Endothelial cell of umbilical vein (primary cell): ENCODE measurements at regions not wholly inside any gene's neighbourhood (a gene's known extent, or its start where the extent isn't known, plus 50 kb on each side); places are given as distances from the start of the nearest gene placed in this dataset.

ENCODE experiments used
- BruUV-seq: library from RNA; stranded (reverse); fragments of 400-500 nt; replicated peaks from 2 replicates; lab custom pipeline; 2021; lab: Mats Ljungman, UMichigan
- CTCF ChIA-PET: fragments of 300-600, 350-600 bp; sonication (Branson Sonifier 250); formaldehyde crosslinking; loops from one replicate; lab custom pipeline; 2021; ENCODE audit warnings: antibody characterized with exemption, inconsistent platforms; lab: Charles Lee
- POLR2A ChIA-PET: fragments of 300-600, 350-600 bp; sonication (Branson Sonifier 250); formaldehyde crosslinking; loops from one replicate; lab custom pipeline; 2021; ENCODE audit warnings: antibody characterized with exemption, inconsistent platforms; lab: Charles Lee
- DNase-seq: peaks from one replicate; pipeline ENCODE4 v3.0.0-alpha.2; 2011; ENCODE audit warnings: low read depth, low spot score
- FAIRE-seq: peaks from 2 replicates; lab custom pipeline; 2011; peaks lifted over from hg19 to GRCh38; lab: Jason Lieb, UNC
- H2AFZ ChIP-seq: 2 replicates; pipeline ENCODE4 v1.6.0; 2012; ENCODE audit warnings: low read depth, low read length, control low read depth, inconsistent platforms
- H3K27ac ChIP-seq: 2 replicates; pipeline ENCODE4 v1.5.1; 2011; ENCODE audit warnings: low read depth, mild to moderate bottlenecking, control low read depth, low read length, moderate library complexity; ENCODE audit not compliant: insufficient read depth
- H3K27me3 ChIP-seq, 2 experiments: 2 replicates each; pipeline versions ENCODE4 v1.6.0 to v1.6.1; 2011; ENCODE audit warnings: low read length in 2 of 2, mixed read lengths in 1 of 2; ENCODE audit not compliant: control insufficient read depth in 2 of 2, insufficient read depth in 2 of 2
- H3K36me3 ChIP-seq, 2 experiments: 2 replicates in 1 of 2; 3 replicates in 1 of 2; pipeline ENCODE4 v1.5.1; 2011; ENCODE audit warnings: low read length in 2 of 2, mild to moderate bottlenecking in 1 of 2, moderate library complexity in 1 of 2; ENCODE audit not compliant: control insufficient read depth in 2 of 2, insufficient read depth in 2 of 2; ENCODE audit errors: extremely low read depth in 1 of 2
- H3K4me1 ChIP-seq: 3 replicates; pipeline ENCODE4 v1.5.1; 2011; ENCODE audit warnings: mild to moderate bottlenecking, low read length; ENCODE audit not compliant: control insufficient read depth, insufficient read depth; ENCODE audit errors: extremely low read depth
- H3K4me2 ChIP-seq: 2 replicates; pipeline ENCODE4 v1.6.1; 2011; ENCODE audit warnings: low read length, control low read depth, mixed read lengths; ENCODE audit not compliant: insufficient read depth
- H3K4me3 ChIP-seq, 3 experiments: fragments of 200-600 bp in 1 of 3; sonication (generic), shearing (Covaris generic) in 1 of 3; replicated peaks in 1 of 3; 2 replicates each; pipeline ENCODE4 v1.5.1; 2011 to 2016; ENCODE audit warnings: control low read depth in 3 of 3, low read length in 3 of 3, mild to moderate bottlenecking in 2 of 3, inconsistent platforms in 1 of 3, low read depth in 1 of 3, moderate library complexity in 1 of 3; ENCODE audit not compliant: insufficient read depth in 1 of 3
- H3K79me2 ChIP-seq: 2 replicates; pipeline ENCODE4 v1.6.0; 2012; ENCODE audit warnings: low read length, inconsistent platforms; ENCODE audit not compliant: control insufficient read depth, insufficient read depth
- H3K9ac ChIP-seq: replicated peaks from 2 replicates; pipeline ENCODE3; 2011; ENCODE audit warnings: low read length, control low read depth; ENCODE audit not compliant: insufficient read depth; ENCODE audit errors: extremely low read depth
- H3K9me1 ChIP-seq: replicated peaks from 3 replicates; pipeline ENCODE4 v1.6.0; 2011; ENCODE audit warnings: mild to moderate bottlenecking, low read length; ENCODE audit not compliant: control insufficient read depth, insufficient read depth; ENCODE audit errors: extremely low read depth
- H3K9me3 ChIP-seq: replicated peaks from 2 replicates; pipeline ENCODE4 v1.5.1; 2012; ENCODE audit warnings: low read length, inconsistent platforms; ENCODE audit not compliant: control insufficient read depth, insufficient read depth
- H4K20me1 ChIP-seq: replicated peaks from 2 replicates; pipeline ENCODE3; 2011; ENCODE audit warnings: mild to moderate bottlenecking, low read length; ENCODE audit not compliant: control insufficient read depth, insufficient read depth; ENCODE audit errors: extremely low read depth
- EZH2 ChIP-seq: IDR thresholded peaks from 2 replicates; pipeline ENCODE4 v1.6.1; 2012; ENCODE audit warnings: borderline replicate concordance, low read depth, mild to moderate bottlenecking, moderate library complexity, low read length, inconsistent platforms; ENCODE audit not compliant: severe bottlenecking
- FOS ChIP-seq: IDR thresholded peaks from 2 replicates; pipeline ENCODE4 v1.6.1; 2011; ENCODE audit warnings: mild to moderate bottlenecking, low read length, moderate library complexity, borderline replicate concordance; ENCODE audit not compliant: insufficient read depth
- GATA2 ChIP-seq: IDR thresholded peaks from 2 replicates; pipeline ENCODE4 v1.7.0; 2011; ENCODE audit warnings: low read depth, mild to moderate bottlenecking, moderate library complexity, mixed read lengths, low read length; ENCODE audit not compliant: insufficient read length, insufficient read depth
- JUN ChIP-seq: IDR thresholded peaks from 2 replicates; pipeline ENCODE4 v1.6.1; 2011; ENCODE audit warnings: borderline replicate concordance, low read depth; ENCODE audit not compliant: insufficient read length, insufficient read depth
- MYC ChIP-seq: IDR thresholded peaks from one replicate; pipeline ENCODE4 v1.6.1; 2011; ENCODE audit warnings: mild to moderate bottlenecking, low read depth, low read length
- POLR2A ChIP-seq: IDR thresholded peaks from 2 replicates; pipeline ENCODE4 v1.6.1; 2012; ENCODE audit warnings: low read depth, mild to moderate bottlenecking, control low read depth, low read length
- POLR2AphosphoS5 ChIP-seq: IDR thresholded peaks from 2 replicates; pipeline ENCODE4 v1.6.1; 2012; ENCODE audit warnings: low read depth, mild to moderate bottlenecking, control low read depth, low read length, moderate library complexity; ENCODE audit not compliant: insufficient read depth
- dilution Hi-C: fragments of 300-500 bp; cut with MboI; formaldehyde crosslinking; loops from one replicate; pipeline ENCODE4 v1.15.0; 2019; ENCODE audit warnings: low sequenced_read_pairs; ENCODE audit not compliant: extremely low pct_ligation_motif_present
- intact Hi-C: fragments of 100-400 bp; cut with micrococcal nuclease; formaldehyde crosslinking; loops from one replicate; pipeline ENCODE4 v1.10.0; 2022
- TF ChIP-seq, protein P1 (sequence below): IDR thresholded peaks from 2 replicates; pipeline ENCODE4 v1.6.1; 2011; ENCODE audit not compliant: insufficient read depth, insufficient read length

DNA sequence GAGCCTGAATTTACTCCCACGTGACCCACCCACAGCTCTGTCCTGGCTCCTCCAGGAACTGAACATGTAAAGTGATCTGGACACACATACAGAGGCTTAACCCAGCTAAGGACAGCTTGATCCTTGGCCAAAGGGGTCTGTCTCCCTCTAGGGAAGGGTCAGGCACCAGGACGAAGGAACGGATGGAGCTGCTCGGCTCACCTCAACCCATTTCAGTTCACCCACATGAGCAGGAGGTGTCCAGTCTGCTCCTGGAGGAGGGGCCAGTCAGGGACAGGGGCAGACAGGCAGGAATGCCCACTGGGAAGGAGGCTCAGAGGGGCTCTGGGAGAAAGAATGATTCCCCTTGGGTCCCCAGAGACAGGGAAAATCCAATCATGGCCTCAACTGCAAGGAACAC, 567.2 kb downstream of the PTPRU start:
- Histone ChIP-seq H4K20me1 (no peaks in the 10 kb centered on the region), H3K4me3 (no peak overlapping the region), H2AFZ (no peak overlapping the region), H3K9ac (no peak overlapping the region), H3K36me3 (no peaks in the 10 kb centered on the region), H3K9me3 (no peaks in the 10 kb centered on the region), H3K27me3 (no peaks in the 10 kb centered on the region), H3K9me1 (no peaks in the 10 kb centered on the region), H3K27ac (no peak overlapping the region), H3K4me1 (no peaks in the 10 kb centered on the region), H3K4me2 (no peak overlapping the region), H3K79me2 (no peaks in the 10 kb centered on the region)
- TF ChIP-seq, protein P1, sequence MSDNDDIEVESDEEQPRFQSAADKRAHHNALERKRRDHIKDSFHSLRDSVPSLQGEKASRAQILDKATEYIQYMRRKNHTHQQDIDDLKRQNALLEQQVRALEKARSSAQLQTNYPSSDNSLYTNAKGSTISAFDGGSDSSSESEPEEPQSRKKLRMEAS = no peak
- TF ChIP-seq FOS = no peak
- TF ChIP-seq JUN = no peak
- TF ChIP-seq MYC = no peak
- TF ChIP-seq POLR2AphosphoS5 = no peak
- TF ChIP-seq GATA2 = no peak
- no peak for TF ChIP-seq POLR2A
- TF ChIP-seq EZH2 = no peak
- DNase-seq (no peak), FAIRE-seq (no peak)
- BruUV-seq = no TSS peak
- ChIA-PET POLR2A (no interaction called here), CTCF (interaction anchor here (1.6 kb wide), 1 partner anchor 11 kb away, joined by 7 read pairs; no protein-coding TSS in a partner anchor)
- intact Hi-C loops = no loop called here
- dilution Hi-C loops = no loop called here
